ENCODE measurements at regions not wholly inside any gene's neighbourhood (a gene's known extent, or its start where the extent isn't known, plus 50 kb on each side); places are given as distances from the start of the nearest gene placed in this dataset.

GRCh38 chr13:105952233-105952972, 583.1 kb downstream of the EFNB2 start:
- no peaks in the 10 kb centered on the region for H3K36me3 ChIP-seq
- DNase-seq (ENCODE audit: low spot score) = no peak
- H3K4me3 ChIP-seq = no peak overlapping the region

GRCh38 chr13:105948143-105948542, 587.3 kb downstream of the EFNB2 start:
- H3K36me3 ChIP-seq = no peaks in the 10 kb centered on the region
- no peaks in the 10 kb centered on the region for H3K27me3 ChIP-seq
- no peak for DNase-seq (ENCODE audit: low spot score)
- no peak for TF ChIP-seq CTCF (IDR thresholded peaks at IDR 0.05)
- no peak overlapping the region for H3K4me3 ChIP-seq
- no peaks in the 10 kb centered on the region for H3K4me1 ChIP-seq
- no peaks in the 10 kb centered on the region for H3K9me3 ChIP-seq
- H3K27ac ChIP-seq = no peak overlapping the region

More at GRCh38 chr13:105952233-105952972, 583.1 kb downstream of the EFNB2 start:
- Histone ChIP-seq H3K27me3 (no peaks in the 10 kb centered on the region), H3K27ac (no peak overlapping the region), H3K9me3 (no peaks in the 10 kb centered on the region), H3K4me1 (no peaks in the 10 kb centered on the region)
- no peak for TF ChIP-seq CTCF (IDR thresholded peaks at IDR 0.05)

- H3K9me3 ChIP-seq = no peaks in the 10 kb centered on the region
- H3K36me3 ChIP-seq = no peaks in the 10 kb centered on the region
- TF ChIP-seq CTCF (IDR thresholded peaks at IDR 0.05) = no peak
- no peak for DNase-seq (ENCODE audit: low spot score)
- no peak overlapping the region for H3K4me3 ChIP-seq
- no peak overlapping the region for H3K27ac ChIP-seq
- no peaks in the 10 kb centered on the region for H3K27me3 ChIP-seq
- H3K4me1 ChIP-seq = no peaks in the 10 kb centered on the region
These were observed 594.6 kb downstream of the EFNB2 start for GRCh38 chr13:105940882-105941281.

GRCh38 chr13:105937451-105937850, 598.0 kb downstream of the EFNB2 start:
- DNase-seq (ENCODE audit: low spot score) = no peak
- TF ChIP-seq CTCF (IDR thresholded peaks at IDR 0.05) = no peak

GRCh38 chr13:105936816-105937215, 598.6 kb downstream of the EFNB2 start:
- Histone ChIP-seq H3K9me3 (no peaks in the 10 kb centered on the region), H3K4me1 (no peaks in the 10 kb centered on the region), H3K4me3 (no peak overlapping the region), H3K27me3 (no peaks in the 10 kb centered on the region), H3K27ac (no peak overlapping the region), H3K36me3 (no peaks in the 10 kb centered on the region)
- TF ChIP-seq CTCF (IDR thresholded peaks at IDR 0.05) = no peak
- no peak for DNase-seq (ENCODE audit: low spot score)

More at GRCh38 chr13:105937451-105937850, 598.0 kb downstream of the EFNB2 start:
- Histone ChIP-seq H3K27me3 (no peaks in the 10 kb centered on the region), H3K4me1 (no peaks in the 10 kb centered on the region), H3K9me3 (no peaks in the 10 kb centered on the region), H3K36me3 (no peaks in the 10 kb centered on the region), H3K27ac (no peak overlapping the region), H3K4me3 (no peak overlapping the region)

GRCh38 chr13:105929505-105929904, 606.0 kb downstream of the EFNB2 start:
- no peak for DNase-seq (ENCODE audit: low spot score)
- Histone ChIP-seq H3K36me3 (no peaks in the 10 kb centered on the region), H3K27ac (no peak overlapping the region), H3K27me3 (no peaks in the 10 kb centered on the region), H3K9me3 (no peaks in the 10 kb centered on the region), H3K4me1 (no peaks in the 10 kb centered on the region), H3K4me3 (no peak overlapping the region)
- no peak for TF ChIP-seq CTCF (IDR thresholded peaks at IDR 0.05)

Data from right atrium auricular region (tissue), 2 donors.